T-helper 2 cell treated with Interferon-gamma antibody and Interleukin-4, amounts not matched to agents 100 ng/mL and 5 ng/mL, for 36 hours (primary cell): ENCODE measurements at regions not wholly inside any gene's neighbourhood (a gene's known extent, or its start where the extent isn't known, plus 50 kb on each side); places are given as distances from the start of the nearest gene placed in this dataset.
"Not testable (repeated sequence)": the region's sequence is repeated elsewhere in the genome, so short reads cannot be mapped to it uniquely, and the experiment has no call there.

Experiments
- intact Hi-C: fragments of 100-400 bp; cut with micrococcal nuclease; formaldehyde crosslinking; loops from one replicate; pipeline ENCODE4 v1.15.1; 2023

DNA sequence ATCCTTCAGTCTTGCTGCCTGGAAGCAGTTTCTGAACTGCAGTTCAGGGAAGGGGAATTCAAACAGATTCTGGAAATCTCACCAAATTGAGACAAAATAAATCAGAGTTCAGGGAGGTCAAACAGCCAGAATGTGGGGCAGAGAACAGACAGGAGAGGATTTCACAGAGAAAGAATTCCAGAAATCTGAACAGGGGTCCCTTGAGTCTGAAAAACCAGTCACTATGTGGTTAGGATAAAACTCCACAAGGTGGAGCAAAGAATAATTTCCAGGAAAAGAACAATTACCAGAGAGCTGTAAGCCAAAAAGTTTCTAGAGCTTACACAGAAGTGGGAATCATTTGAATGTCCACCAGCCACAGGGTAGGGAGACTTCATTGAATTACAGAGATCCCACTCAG lies 84.7 kb downstream of the URB2 start:
- intact Hi-C loops, result no loop called here

DNA sequence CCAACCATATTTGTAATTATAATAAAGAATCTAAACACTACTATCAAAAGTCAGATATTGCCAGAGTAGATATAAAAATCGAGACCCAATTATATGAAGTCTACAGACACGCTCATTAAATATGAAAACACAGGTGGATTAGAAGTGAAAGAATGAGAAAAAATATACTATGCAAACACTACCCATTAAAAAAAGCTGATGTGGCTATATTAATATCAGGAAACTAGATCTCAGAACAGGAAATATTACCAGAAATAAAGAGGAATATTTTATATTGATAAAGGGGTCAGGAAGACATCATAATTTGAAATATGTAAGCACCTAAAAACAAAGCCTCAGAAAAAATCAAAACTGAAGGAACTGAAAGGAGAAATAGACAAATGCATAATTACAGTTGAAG lies 88.3 kb downstream of the URB2 start:
- intact Hi-C loops, result loop anchor here (2.0 kb wide), 1 partner anchor 596 kb away; no protein-coding TSS in a partner anchor

- intact Hi-C loops, result loop anchor here (2.0 kb wide), 1 partner anchor 596 kb away; no protein-coding TSS in a partner anchor
These were observed 89.0 kb downstream of the URB2 start for GRCh38 chr1:229714964-229715603.

DNA sequence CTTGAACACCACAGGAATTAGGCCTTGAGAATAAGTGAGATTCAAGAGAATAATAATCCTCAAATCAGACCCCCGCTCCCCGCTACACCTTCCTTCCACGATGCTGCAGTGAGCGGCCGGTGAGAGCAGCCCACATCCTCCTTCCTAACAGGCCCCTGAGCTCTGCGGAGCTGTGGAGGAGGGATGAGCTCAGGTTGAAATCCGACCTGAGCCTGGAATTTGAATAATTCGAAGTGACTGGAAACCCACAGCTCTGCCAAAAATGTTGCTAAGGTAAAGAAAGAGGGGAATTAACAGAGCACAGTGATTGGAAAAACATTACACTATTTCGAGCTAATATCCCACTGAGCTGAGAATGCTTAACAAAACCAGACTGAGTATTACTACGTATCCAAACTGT lies 90.0 kb downstream of the URB2 start:
- intact Hi-C loops, result no loop called here

DNA sequence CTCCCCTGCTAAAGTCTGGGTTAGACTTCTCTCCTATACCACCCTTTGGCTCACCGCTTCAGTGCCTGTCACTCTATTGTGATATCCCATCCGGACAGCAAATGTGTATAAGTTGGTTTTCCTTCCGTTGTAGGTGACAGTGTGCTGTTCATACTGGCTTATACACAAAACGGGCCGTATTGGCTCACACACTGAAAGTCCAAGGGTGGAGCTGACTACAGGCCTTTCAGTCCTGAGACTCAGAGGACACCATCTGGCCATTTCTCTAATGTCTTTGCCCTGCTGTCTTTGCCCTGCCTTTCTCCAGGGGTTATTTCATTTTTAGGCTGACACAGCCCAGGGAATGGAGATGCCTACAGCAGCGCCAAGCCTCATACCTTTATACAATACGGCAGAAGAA lies 90.7 kb downstream of the URB2 start:
- intact Hi-C loops, result no loop called here

DNA sequence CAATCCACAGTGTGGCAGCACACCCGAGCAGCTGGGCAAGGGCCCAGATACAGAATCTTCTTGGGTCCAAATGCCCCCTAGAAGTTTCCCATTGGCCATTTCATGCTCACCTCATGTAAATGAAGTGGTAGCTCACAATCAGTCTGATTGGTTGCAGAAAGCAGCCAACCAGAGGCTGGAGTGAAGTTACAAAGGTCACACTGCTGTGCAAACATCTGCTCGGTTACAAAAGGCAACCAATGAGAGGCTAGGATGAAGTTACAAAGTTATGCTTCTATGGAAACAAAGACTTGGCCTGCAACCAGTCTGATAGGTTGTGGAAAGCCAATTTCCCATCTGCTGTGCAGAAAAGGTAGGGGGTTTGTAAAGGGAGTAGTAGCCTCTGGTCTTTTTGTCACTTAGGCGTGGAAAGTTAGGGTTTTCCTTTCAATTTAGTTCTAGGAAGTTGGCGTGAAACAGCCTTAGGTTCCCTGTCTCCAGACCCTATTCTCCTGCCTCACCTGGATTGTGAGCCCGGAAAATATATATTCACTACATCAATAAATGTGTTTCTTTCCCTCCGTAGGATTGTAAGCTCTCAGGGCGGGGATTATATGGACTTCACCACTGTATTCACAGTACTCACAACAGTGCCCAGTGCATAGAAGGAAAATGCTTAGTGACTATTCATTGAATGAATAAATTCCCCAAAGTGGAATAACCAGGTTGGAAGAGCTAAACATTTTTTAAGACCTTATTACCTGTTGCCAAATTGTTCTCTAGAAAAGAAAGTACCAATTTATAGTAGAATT lies 91.9 kb downstream of the URB2 start:
- intact Hi-C loops, result no loop called here

DNA sequence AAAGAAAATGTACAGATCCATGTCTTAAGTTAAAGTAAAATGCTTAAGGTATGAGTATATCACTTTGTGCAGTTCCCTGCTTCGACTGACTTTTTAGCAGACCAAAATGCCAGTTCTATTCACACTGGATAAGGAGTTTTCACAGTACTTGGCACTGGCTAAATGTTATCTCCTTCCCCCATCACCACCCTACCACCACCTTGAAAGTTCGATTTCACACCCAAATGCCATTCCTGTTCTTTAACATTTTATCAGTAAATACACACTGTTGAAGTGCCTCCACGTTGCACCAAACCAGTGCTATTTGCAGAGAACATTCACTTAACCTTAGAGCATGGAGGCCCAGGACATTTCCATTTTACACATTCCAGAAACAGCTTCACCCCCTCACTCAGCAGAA lies 100.0 kb downstream of the URB2 start:
- intact Hi-C loops, result no loop called here

GRCh38 chr1:229729916-229730315 lies 103.9 kb downstream of the URB2 start:
- intact Hi-C loops, result no loop called here

GRCh38 chr1:229730573-229730972 lies 104.5 kb downstream of the URB2 start:
- intact Hi-C loops, result no loop called here

GRCh38 chr1:229732061-229732460 lies 106.0 kb downstream of the URB2 start:
- intact Hi-C loops, result no loop called here

DNA sequence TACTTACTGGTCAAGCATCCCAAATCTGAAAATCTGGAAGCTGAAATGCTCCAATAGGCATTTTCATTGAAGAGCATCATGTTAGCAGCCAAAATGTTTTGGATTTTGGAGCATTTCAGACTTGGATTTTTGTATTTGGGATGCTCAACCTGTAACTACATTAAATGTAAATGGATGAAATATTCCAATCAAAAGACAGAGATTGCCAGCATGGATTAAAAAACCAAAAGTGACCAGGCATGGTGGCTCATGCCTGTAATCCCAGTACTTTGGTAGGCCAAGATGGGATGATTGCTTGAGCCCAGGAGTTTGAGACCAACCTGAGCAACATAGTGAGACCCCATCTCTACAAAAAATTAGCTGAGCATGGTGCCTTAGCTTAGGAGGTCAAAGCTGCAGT lies 110.3 kb downstream of the URB2 start:
- intact Hi-C loops, result no loop called here

GRCh38 chr1:229742614-229743013 lies 116.6 kb downstream of the URB2 start:
- intact Hi-C loops, result not testable (repeated sequence)

GRCh38 chr1:229749992-229750391 lies 123.9 kb downstream of the URB2 start:
- intact Hi-C loops, result no loop called here

GRCh38 chr1:229751610-229752009 lies 125.6 kb downstream of the URB2 start:
- intact Hi-C loops, result no loop called here

DNA sequence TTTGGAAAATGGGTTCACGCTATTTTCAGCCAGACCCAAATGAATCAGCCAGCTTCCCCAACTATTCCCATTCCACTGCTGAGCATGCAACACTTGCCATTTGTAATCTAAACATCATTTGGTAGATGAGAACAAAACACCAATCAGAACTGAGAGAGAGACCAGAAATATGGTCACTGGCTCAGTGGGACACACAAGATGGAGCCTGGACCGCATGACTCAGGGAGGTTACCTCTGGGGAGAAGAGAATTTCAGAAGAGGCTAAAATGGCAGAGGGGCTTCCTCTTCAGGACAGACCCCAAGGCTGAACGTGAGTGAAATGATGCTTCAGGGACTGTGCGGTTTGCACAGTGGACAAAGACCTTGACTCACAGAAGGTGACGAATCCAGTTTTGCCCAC lies 126.6 kb downstream of the URB2 start:
- intact Hi-C loops, result no loop called here

GRCh38 chr1:229753764-229754551 lies 127.9 kb downstream of the URB2 start:
- intact Hi-C loops, result no loop called here

DNA sequence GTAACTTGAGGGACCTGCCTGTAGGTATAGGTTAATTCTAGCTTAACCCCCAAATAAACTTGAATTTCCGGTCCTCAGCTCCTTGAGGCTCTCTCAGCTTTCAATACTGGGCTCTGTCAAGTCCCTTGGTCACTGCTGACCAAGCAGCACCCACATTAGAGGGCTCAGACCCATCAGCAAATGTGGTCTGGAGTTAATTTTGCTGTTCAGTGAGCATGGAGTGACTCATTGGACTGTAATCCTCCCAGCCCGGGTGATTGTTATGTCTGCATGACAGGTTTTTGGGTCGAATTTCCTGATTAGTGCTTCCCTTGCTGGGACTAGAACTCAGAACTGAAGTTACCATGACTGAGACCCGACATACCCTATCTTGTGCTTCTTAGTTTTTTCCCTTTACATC lies 130.6 kb downstream of the URB2 start:
- intact Hi-C loops, result no loop called here

DNA sequence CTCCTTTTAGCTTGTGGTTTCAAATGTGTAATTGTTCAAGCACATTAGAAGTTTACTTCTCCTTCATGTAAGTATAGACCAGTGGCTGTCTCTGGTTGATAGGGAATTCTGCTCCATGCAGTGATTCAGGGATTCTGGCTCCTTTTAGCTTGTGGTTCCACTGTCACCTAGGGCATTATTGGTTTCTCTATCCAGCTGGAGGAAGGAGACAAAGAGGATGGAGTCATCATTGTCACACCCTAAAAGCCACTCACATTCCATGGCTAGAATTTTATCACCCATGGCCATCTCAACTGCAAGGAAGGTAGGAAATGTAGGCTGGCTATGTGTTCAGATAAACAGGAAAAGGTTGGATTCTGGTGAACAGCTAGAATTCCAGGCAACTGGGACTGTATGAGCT lies 131.2 kb downstream of the URB2 start:
- intact Hi-C loops, result no loop called here

GRCh38 chr1:229758101-229759036 lies 132.3 kb downstream of the URB2 start:
- intact Hi-C loops, result no loop called here

DNA sequence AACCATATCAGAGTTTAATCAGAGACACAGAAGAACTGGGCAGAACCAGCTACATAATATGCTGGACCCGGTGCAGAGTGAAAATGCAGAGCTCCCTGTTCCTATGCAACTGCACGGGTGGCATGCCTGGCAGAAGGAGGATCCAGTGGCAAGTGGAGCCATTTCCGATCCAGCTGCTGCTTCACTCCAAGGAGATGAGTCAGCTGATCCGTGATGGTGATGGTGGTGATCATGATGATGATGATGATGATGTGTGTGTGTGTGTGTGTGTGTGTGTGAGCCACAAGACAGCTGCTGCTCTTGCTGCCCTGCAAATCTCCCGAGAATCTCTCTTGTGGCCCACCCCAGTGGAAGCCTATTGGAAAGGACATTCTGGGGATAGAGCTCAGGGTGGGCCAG lies 133.0 kb downstream of the URB2 start:
- intact Hi-C loops, result no loop called here

DNA sequence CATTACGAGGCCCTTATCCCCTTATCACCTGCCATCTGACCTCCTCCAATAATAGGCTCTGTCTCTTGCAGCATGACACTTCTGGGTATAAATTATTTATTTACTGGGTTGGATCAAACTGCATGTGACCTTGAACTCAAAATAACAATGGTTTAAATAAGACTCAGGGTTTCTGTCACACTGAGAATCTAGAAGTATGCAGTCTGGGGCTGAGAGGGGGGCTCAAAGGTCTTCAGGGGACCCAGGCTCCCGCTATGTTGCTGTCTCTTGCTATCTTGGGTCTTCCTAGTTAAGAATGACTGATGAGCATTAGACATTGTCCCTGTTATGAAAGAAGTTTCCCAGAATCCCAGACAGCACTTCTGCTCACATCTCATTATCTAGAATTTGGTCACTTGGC lies 133.5 kb downstream of the URB2 start:
- intact Hi-C loops, result no loop called here
